WI38 (cell line): ENCODE measurements at regions not wholly inside any gene's neighbourhood (a gene's known extent, or its start where the extent isn't known, plus 50 kb on each side); places are given as distances from the start of the nearest gene placed in this dataset.

Experiments used
- H3K4me3 ChIP-seq: 2 replicates; pipeline ENCODE4 v1.5.1; 2011; ENCODE audit warnings: low read depth, mild to moderate bottlenecking, control low read depth, low read length
- TF ChIP-seq, protein P1 (sequence below): IDR thresholded peaks from 2 replicates; pipeline ENCODE4 v1.5.1; 2012; ENCODE audit warnings: low read depth, mild to moderate bottlenecking, control low read depth, low read length

GRCh38 chr20:52667358-52667757 lies 304.8 kb upstream of the TSHZ2 start:
- H3K4me3 ChIP-seq = no peak overlapping the region
- TF ChIP-seq, protein P1, sequence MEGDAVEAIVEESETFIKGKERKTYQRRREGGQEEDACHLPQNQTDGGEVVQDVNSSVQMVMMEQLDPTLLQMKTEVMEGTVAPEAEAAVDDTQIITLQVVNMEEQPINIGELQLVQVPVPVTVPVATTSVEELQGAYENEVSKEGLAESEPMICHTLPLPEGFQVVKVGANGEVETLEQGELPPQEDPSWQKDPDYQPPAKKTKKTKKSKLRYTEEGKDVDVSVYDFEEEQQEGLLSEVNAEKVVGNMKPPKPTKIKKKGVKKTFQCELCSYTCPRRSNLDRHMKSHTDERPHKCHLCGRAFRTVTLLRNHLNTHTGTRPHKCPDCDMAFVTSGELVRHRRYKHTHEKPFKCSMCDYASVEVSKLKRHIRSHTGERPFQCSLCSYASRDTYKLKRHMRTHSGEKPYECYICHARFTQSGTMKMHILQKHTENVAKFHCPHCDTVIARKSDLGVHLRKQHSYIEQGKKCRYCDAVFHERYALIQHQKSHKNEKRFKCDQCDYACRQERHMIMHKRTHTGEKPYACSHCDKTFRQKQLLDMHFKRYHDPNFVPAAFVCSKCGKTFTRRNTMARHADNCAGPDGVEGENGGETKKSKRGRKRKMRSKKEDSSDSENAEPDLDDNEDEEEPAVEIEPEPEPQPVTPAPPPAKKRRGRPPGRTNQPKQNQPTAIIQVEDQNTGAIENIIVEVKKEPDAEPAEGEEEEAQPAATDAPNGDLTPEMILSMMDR = no peak

GRCh38 chr20:52665441-52665840 lies 306.7 kb upstream of the TSHZ2 start:
- TF ChIP-seq, protein P1 = no peak
- no peak overlapping the region for H3K4me3 ChIP-seq

DNA sequence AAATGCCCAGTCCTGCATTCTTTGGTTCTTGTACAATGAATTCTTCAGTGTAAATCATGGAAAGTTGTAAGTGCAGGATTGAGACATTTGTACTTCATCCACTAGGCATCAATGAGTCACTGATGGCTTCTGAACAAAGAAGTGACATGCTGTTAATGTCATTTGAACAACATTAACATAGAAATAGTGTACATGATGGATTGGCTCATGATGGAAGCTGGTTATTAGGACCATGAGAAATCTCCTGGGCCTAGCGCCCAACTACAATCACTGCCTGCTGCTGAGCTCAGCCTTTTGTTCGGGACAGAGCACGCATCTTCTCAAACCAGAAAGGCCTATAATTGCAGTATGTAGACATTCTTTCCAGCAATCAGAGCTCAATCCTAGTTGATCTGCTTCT lies 316.8 kb upstream of the TSHZ2 start:
- no peak overlapping the region for H3K4me3 ChIP-seq
- TF ChIP-seq, protein P1 = no peak

GRCh38 chr20:52654567-52654966 lies 317.6 kb upstream of the TSHZ2 start:
- TF ChIP-seq, protein P1 = no peak
- no peak overlapping the region for H3K4me3 ChIP-seq

- no peak overlapping the region for H3K4me3 ChIP-seq
- TF ChIP-seq, protein P1 = no peak
Measured at GRCh38 chr20:52652271-52652670, 319.9 kb upstream of the TSHZ2 start.

DNA sequence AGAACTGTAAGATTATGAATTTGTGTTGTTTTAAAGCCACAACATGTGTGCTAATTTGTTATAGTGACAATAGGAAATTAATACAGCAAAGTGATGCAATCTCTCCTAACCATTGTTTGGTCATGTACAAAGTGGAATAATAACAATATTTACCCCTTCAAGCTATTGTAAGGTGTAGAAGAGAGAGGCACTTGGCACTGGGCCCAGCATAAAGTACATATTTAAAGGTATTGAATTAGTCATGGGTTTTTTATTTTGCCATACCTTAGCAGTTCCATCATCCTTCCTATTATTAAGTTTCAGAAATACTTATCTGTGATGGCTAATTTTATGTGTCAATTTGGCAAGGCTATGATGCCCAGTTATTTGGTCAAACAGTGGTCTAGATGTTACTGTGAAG lies 322.4 kb upstream of the TSHZ2 start:
- H3K4me3 ChIP-seq = no peak overlapping the region
- TF ChIP-seq, protein P1 = no peak

GRCh38 chr20:52645822-52646221 lies 326.3 kb upstream of the TSHZ2 start:
- no peak overlapping the region for H3K4me3 ChIP-seq
- TF ChIP-seq, protein P1 = no peak
